Tibial nerve (tissue), 3 donors: ENCODE measurements at regions not wholly inside any gene's neighbourhood (a gene's known extent, or its start where the extent isn't known, plus 50 kb on each side); places are given as distances from the start of the nearest gene placed in this dataset.

ENCODE experiments used
- CTCF ChIP-seq, 5 experiments: fragments of 200-600 bp in 3 of 5; fragments of 450-650 bp in 2 of 5; sonication (generic) in 3 of 5; IDR thresholded peaks; one replicate each; pipeline ENCODE4 v1.5.1; 2016 to 2019; ENCODE audit warnings: antibody characterized with exemption in 5 of 5, mild to moderate bottlenecking in 3 of 5, moderate library complexity in 2 of 5
- POLR2A ChIP-seq, 2 donors: fragments of 450-650 bp; IDR thresholded peaks; one replicate each; pipeline ENCODE4 v1.6.1; 2017; ENCODE audit warnings: antibody characterized with exemption in 2 of 2, mild to moderate bottlenecking in 2 of 2, moderate library complexity in 2 of 2

DNA sequence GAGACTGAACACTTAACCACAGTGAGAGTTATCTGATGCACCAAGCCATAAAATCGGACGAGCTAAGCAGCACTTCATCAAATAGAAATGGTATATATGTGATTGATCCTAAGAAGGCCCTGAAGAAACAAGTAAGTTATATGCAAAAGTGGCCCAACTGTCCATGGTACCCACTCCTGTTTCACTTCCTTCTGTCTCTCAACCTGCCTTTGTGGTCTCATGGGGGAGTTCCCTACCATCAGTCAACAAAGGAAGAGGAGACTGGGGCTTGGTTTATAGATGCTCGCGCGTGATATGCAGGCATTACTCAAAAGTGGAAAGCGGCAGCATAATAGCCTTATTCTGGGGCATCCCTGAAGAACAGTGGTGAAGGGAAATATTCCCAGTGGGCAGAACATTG is 543.9 kb upstream of the ADGRL4 start:
- TF ChIP-seq CTCF (IDR thresholded peaks at IDR 0.05) (no peak), POLR2A (IDR thresholded peaks at IDR 0.05) (no peak)
